ENCODE measurements at regions not wholly inside any gene's neighbourhood (a gene's known extent, or its start where the extent isn't known, plus 50 kb on each side); places are given as distances from the start of the nearest gene placed in this dataset.

DNA sequence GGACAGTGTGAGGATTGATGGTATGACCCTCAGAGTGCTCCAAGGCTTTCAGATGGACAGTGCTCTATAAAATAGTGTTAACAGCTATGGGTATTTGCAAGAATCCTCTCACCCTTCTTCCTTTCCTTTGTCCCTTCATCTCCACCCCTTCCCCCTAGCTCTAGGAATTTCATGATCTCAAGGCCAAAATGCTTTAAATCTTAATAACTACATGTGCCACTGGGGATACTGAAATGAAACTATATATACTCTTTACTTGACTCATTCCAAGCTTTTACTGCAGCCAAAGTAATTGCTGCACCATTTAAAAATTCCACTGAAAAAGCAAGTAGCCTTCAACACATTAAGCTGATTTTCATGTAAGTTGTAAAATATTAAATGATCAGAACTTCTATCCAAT, 361.6 kb upstream of the SLC30A5 start:
- intact Hi-C loops (cut with micrococcal nuclease; ENCODE audit: unreplicated experiment), result no loop called here
- Histone ChIP-seq H3K36me3 (ENCODE audit: control insufficient read depth, insufficient read depth, low read length) (no peaks in the 10 kb centered on the region), H3K4me1 (ENCODE audit: control insufficient read depth, insufficient read depth, low read length) (no peaks in the 10 kb centered on the region; the same call in 1 of the 2 replicates), H3K9me3 (ENCODE audit: control insufficient read depth, insufficient read depth, low read depth, low read length) (no peaks in the 10 kb centered on the region), H3K4me3 (ENCODE audit: low read depth in 2 of 2, low read length in 2 of 2) (no peak overlapping the region), H3K27ac (ENCODE audit: low read length) (no peak overlapping the region), H3K27me3 (ENCODE audit: control insufficient read depth, insufficient read depth, low read length) (no peaks in the 10 kb centered on the region)
- in situ Hi-C loops (cut with HindIII; ENCODE audit: low pct_unique_long_range_greater_than_20kb, low sequenced_read_pairs), result no loop called here
- POLR2A ChIA-PET, result no interaction called here
- no TSS peak for BruUV-seq (replicated peaks)
- TF ChIP-seq, protein P1, sequence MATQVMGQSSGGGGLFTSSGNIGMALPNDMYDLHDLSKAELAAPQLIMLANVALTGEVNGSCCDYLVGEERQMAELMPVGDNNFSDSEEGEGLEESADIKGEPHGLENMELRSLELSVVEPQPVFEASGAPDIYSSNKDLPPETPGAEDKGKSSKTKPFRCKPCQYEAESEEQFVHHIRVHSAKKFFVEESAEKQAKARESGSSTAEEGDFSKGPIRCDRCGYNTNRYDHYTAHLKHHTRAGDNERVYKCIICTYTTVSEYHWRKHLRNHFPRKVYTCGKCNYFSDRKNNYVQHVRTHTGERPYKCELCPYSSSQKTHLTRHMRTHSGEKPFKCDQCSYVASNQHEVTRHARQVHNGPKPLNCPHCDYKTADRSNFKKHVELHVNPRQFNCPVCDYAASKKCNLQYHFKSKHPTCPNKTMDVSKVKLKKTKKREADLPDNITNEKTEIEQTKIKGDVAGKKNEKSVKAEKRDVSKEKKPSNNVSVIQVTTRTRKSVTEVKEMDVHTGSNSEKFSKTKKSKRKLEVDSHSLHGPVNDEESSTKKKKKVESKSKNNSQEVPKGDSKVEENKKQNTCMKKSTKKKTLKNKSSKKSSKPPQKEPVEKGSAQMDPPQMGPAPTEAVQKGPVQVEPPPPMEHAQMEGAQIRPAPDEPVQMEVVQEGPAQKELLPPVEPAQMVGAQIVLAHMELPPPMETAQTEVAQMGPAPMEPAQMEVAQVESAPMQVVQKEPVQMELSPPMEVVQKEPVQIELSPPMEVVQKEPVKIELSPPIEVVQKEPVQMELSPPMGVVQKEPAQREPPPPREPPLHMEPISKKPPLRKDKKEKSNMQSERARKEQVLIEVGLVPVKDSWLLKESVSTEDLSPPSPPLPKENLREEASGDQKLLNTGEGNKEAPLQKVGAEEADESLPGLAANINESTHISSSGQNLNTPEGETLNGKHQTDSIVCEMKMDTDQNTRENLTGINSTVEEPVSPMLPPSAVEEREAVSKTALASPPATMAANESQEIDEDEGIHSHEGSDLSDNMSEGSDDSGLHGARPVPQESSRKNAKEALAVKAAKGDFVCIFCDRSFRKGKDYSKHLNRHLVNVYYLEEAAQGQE (IDR thresholded peaks at IDR 0.05; ENCODE audit: insufficient read depth in 1 of 2, low read depth in 2 of 2, low read length in 1 of 2), result no peak
- TF ChIP-seq SIN3A (IDR thresholded peaks at IDR 0.05; ENCODE audit: borderline replicate concordance, insufficient read depth, low read depth, low read length), result no peak
- no peak for TF ChIP-seq POLR2AphosphoS5 (IDR thresholded peaks at IDR 0.05; ENCODE audit: low read depth, low read length)
- TF ChIP-seq, protein P2, sequence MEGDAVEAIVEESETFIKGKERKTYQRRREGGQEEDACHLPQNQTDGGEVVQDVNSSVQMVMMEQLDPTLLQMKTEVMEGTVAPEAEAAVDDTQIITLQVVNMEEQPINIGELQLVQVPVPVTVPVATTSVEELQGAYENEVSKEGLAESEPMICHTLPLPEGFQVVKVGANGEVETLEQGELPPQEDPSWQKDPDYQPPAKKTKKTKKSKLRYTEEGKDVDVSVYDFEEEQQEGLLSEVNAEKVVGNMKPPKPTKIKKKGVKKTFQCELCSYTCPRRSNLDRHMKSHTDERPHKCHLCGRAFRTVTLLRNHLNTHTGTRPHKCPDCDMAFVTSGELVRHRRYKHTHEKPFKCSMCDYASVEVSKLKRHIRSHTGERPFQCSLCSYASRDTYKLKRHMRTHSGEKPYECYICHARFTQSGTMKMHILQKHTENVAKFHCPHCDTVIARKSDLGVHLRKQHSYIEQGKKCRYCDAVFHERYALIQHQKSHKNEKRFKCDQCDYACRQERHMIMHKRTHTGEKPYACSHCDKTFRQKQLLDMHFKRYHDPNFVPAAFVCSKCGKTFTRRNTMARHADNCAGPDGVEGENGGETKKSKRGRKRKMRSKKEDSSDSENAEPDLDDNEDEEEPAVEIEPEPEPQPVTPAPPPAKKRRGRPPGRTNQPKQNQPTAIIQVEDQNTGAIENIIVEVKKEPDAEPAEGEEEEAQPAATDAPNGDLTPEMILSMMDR (IDR thresholded peaks at IDR 0.05), result no peak
- no peak for TF ChIP-seq TCF7L2 (IDR thresholded peaks at IDR 0.05; ENCODE audit: low read depth, low read length)
- ATAC-seq, result no peak
- no peak for DNase-seq (ENCODE audit: low read depth, low spot score)
- CTCF ChIA-PET, result no interaction called here

DNA sequence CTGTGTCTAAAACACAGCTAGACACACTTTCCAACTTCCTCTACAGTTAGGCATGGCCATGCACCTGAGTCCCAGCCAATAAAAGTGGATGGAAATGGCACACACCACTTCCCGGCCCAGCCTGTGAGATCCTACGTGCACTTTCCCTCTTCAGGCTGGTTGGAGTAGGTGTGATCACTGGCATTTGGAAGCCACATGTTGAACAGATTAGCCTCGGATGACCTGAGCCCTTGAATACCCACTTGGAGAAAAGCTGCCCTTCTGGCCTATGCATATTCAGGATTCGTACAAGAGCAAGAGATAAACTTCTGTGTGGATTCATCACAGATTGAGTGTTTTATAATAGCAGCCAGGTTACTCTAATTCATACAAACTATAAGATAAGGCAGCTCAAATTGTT, 359.0 kb upstream of the SLC30A5 start:
- no peaks in the 10 kb centered on the region for H3K9me3 ChIP-seq (ENCODE audit: control insufficient read depth, insufficient read depth, low read depth, low read length)
- TF ChIP-seq, protein P2 (IDR thresholded peaks at IDR 0.05), result no peak
- TF ChIP-seq, protein P1 (IDR thresholded peaks at IDR 0.05; ENCODE audit: insufficient read depth in 1 of 2, low read depth in 2 of 2, low read length in 1 of 2), result no peak
- TF ChIP-seq POLR2AphosphoS5 (IDR thresholded peaks at IDR 0.05; ENCODE audit: low read depth, low read length) (no peak), TCF7L2 (IDR thresholded peaks at IDR 0.05; ENCODE audit: low read depth, low read length) (no peak), SIN3A (IDR thresholded peaks at IDR 0.05; ENCODE audit: borderline replicate concordance, insufficient read depth, low read depth, low read length) (no peak)
- no peaks in the 10 kb centered on the region for H3K36me3 ChIP-seq (ENCODE audit: control insufficient read depth, insufficient read depth, low read length)
- H3K4me3 ChIP-seq (ENCODE audit: low read depth in 2 of 2, low read length in 2 of 2), result no peak overlapping the region
- in situ Hi-C loops (cut with HindIII; ENCODE audit: low pct_unique_long_range_greater_than_20kb, low sequenced_read_pairs) (no loop called here), intact Hi-C loops (cut with micrococcal nuclease; ENCODE audit: unreplicated experiment) (no loop called here)
- no peaks in the 10 kb centered on the region; the same call in 1 of the 2 replicates for H3K27me3 ChIP-seq (ENCODE audit: control insufficient read depth, insufficient read depth, low read length)
- no peaks in the 10 kb centered on the region; the same call in 1 of the 2 replicates for H3K4me1 ChIP-seq (ENCODE audit: control insufficient read depth, insufficient read depth, low read length)
- BruUV-seq (replicated peaks), result no TSS peak
- CTCF ChIA-PET, result no interaction called here
- POLR2A ChIA-PET, result no interaction called here
- no peak for DNase-seq (ENCODE audit: low read depth, low spot score)
- no peak overlapping the region for H3K27ac ChIP-seq (ENCODE audit: low read length)
- no peak for ATAC-seq
